Right lobe of liver (tissue), 4 donors: ENCODE measurements at regions not wholly inside any gene's neighbourhood (a gene's known extent, or its start where the extent isn't known, plus 50 kb on each side); places are given as distances from the start of the nearest gene placed in this dataset.

Source experiments
- POLR2A ChIP-seq: fragments of 450-650 bp; IDR thresholded peaks from one replicate; pipeline ENCODE4 v1.6.1; 2017; ENCODE audit warnings: antibody characterized with exemption, mild to moderate bottlenecking
- TF ChIP-seq, protein P1 (sequence below), 4 donors: fragments of 200-600 bp in 3 of 4; fragments of 450-650 bp in 1 of 4; IDR thresholded peaks; one replicate each; pipeline versions ENCODE4 v1.5.1 to v1.8.0; 2016 to 2022; ENCODE audit warnings: antibody characterized with exemption in 4 of 4, mild to moderate bottlenecking in 2 of 4
- donor health status: DM: no; HTN: no; CAD: no.
- donor health status: DM: no; HTN: no; CAD: no.
- donor health status: DM: no; HTN: yes; CAD: no.

DNA sequence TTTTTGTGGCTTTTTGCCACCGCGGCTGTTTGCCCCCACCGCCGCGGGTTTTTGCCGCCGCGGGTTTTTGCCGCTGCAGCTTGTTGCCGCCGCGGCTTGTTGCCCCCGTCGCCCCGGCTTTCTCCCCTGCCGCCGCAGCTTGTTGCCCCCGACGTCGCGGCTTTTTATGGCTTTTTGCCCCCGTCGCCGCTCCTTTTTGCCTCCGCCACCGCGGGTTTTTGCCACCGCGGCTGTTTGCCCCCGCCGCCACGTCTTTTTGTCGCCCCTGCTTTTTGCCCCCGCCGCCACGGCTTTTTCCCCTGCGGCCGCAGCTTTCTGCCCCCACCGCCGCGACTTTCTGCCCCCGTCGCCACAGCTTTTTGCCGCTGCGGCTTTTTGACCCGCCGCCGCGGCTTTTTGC is 149.5 kb downstream of the KCNJ18 start:
- TF ChIP-seq, protein P1, sequence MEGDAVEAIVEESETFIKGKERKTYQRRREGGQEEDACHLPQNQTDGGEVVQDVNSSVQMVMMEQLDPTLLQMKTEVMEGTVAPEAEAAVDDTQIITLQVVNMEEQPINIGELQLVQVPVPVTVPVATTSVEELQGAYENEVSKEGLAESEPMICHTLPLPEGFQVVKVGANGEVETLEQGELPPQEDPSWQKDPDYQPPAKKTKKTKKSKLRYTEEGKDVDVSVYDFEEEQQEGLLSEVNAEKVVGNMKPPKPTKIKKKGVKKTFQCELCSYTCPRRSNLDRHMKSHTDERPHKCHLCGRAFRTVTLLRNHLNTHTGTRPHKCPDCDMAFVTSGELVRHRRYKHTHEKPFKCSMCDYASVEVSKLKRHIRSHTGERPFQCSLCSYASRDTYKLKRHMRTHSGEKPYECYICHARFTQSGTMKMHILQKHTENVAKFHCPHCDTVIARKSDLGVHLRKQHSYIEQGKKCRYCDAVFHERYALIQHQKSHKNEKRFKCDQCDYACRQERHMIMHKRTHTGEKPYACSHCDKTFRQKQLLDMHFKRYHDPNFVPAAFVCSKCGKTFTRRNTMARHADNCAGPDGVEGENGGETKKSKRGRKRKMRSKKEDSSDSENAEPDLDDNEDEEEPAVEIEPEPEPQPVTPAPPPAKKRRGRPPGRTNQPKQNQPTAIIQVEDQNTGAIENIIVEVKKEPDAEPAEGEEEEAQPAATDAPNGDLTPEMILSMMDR (IDR thresholded peaks at IDR 0.05): no peak
- no peak for TF ChIP-seq POLR2A
